Brain microvascular endothelial cell (primary cell): ENCODE measurements at regions not wholly inside any gene's neighbourhood (a gene's known extent, or its start where the extent isn't known, plus 50 kb on each side); places are given as distances from the start of the nearest gene placed in this dataset.

Experiments
- DNase-seq: peaks from one replicate; pipeline ENCODE4 v3.0.0-alpha.2; 2020
- H3K27ac ChIP-seq: fragments of 250-450 bp; sonication (Bioruptor Pico); 2 replicates; pipeline ENCODE4 v1.5.1; 2020; ENCODE audit warnings: mild to moderate bottlenecking, moderate library complexity
- H3K27me3 ChIP-seq: fragments of 250-450 bp; sonication (Bioruptor Pico); replicated peaks from 2 replicates; pipeline ENCODE4 v1.5.1; 2020; ENCODE audit warnings: mild to moderate bottlenecking
- H3K36me3 ChIP-seq: fragments of 250-450 bp; sonication (Bioruptor Pico); replicated peaks from 2 replicates; pipeline ENCODE4 v1.5.1; 2020; ENCODE audit warnings: mild to moderate bottlenecking
- H3K4me3 ChIP-seq: 2 replicates; pipeline ENCODE4 v1.5.1; 2011; ENCODE audit warnings: low read depth, mild to moderate bottlenecking, control low read depth, low read length, moderate library complexity
- in situ Hi-C: cut with HindIII; loops from 2 replicates; pipeline ENCODE4 v1.10.0; 2017; ENCODE audit warnings: low sequenced_read_pairs, low pct_ligation_motif_present
- TF ChIP-seq, protein P1 (sequence below): IDR thresholded peaks from 2 replicates; pipeline ENCODE4 v1.5.1; 2011; ENCODE audit warnings: low read depth, mild to moderate bottlenecking, moderate library complexity, low read length, control low read depth, inconsistent platforms; ENCODE audit errors: missing control alignments

- no peaks in the 10 kb centered on the region for H3K27me3 ChIP-seq
- in situ Hi-C loops: no loop called here
- H3K4me3 ChIP-seq: no peak overlapping the region
- TF ChIP-seq, protein P1, sequence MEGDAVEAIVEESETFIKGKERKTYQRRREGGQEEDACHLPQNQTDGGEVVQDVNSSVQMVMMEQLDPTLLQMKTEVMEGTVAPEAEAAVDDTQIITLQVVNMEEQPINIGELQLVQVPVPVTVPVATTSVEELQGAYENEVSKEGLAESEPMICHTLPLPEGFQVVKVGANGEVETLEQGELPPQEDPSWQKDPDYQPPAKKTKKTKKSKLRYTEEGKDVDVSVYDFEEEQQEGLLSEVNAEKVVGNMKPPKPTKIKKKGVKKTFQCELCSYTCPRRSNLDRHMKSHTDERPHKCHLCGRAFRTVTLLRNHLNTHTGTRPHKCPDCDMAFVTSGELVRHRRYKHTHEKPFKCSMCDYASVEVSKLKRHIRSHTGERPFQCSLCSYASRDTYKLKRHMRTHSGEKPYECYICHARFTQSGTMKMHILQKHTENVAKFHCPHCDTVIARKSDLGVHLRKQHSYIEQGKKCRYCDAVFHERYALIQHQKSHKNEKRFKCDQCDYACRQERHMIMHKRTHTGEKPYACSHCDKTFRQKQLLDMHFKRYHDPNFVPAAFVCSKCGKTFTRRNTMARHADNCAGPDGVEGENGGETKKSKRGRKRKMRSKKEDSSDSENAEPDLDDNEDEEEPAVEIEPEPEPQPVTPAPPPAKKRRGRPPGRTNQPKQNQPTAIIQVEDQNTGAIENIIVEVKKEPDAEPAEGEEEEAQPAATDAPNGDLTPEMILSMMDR: no peak
- no peaks in the 10 kb centered on the region for H3K36me3 ChIP-seq
- no peak overlapping the region for H3K27ac ChIP-seq
- no peak for DNase-seq
These were observed 258.9 kb downstream of the SEC16B start for GRCh38 chr1:177710696-177711620.

DNA sequence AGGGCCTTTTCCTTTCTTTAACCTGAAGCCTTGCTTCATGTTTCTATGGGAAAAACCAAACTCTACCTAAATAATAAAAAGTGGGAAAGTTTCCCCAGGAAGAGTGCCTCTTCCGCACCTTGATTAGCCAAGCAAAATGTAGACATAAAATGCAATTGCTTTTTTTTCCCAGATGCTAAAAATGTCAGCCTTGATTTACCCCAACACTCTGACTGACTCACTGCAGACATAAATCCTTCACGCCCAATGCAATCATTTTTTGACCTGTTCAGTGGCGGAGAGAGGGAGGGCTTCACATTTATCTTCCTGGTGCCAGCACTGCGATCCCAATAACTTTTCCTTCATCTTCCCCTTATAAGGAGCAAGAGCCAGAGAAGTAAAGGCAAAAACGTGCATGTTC, 261.5 kb downstream of the SEC16B start:
- no peaks in the 10 kb centered on the region for H3K27me3 ChIP-seq
- TF ChIP-seq, protein P1: no peak
- H3K27ac ChIP-seq: no peak overlapping the region
- in situ Hi-C loops: no loop called here
- DNase-seq: no peak
- H3K36me3 ChIP-seq: no peaks in the 10 kb centered on the region
- no peak overlapping the region for H3K4me3 ChIP-seq

DNA sequence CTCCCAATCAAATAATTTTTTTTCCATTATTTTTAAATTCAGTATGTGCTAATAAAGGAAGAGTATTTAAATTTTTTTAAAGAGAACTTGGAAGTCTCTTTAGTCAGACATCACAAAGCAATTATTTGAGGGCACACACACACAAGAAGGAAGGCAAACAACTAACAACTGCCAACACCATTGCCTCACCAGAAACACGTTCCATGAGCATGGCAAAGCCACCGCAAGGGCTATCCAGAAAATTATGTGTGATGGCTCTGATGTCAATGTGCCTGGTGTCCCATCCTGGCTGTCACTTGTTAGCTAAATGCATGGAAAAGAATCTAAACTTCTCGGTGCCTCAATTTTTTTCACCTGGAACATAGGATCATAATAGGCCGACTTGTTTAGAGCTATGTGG, 262.9 kb downstream of the SEC16B start:
- no peaks in the 10 kb centered on the region for H3K36me3 ChIP-seq
- H3K27ac ChIP-seq: no peak overlapping the region
- TF ChIP-seq, protein P1: no peak
- in situ Hi-C loops: no loop called here
- no peak overlapping the region for H3K4me3 ChIP-seq
- no peak for DNase-seq
- no peaks in the 10 kb centered on the region for H3K27me3 ChIP-seq

DNA sequence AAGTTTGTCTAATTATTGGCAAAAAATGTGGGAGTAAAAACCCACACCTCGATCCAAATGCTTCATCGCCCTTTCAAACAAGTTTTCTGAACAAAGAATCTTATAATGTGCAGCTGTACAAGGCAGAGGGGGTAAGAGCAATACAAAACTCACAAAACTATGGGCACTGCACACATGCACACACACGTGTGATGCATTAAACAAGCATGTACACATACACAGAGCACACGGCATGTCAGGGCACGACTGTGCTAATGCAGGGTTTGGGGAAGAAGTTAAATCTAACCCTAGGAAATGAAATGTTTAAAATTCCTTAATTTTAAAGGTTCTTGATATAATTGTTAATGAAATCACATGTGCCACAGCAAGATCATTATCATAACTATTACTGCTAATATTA, 264.0 kb downstream of the SEC16B start:
- Histone ChIP-seq H3K27ac (no peak overlapping the region), H3K4me3 (no peak overlapping the region), H3K27me3 (no peaks in the 10 kb centered on the region), H3K36me3 (no peaks in the 10 kb centered on the region)
- DNase-seq: no peak
- in situ Hi-C loops: no loop called here
- TF ChIP-seq, protein P1: no peak

DNA sequence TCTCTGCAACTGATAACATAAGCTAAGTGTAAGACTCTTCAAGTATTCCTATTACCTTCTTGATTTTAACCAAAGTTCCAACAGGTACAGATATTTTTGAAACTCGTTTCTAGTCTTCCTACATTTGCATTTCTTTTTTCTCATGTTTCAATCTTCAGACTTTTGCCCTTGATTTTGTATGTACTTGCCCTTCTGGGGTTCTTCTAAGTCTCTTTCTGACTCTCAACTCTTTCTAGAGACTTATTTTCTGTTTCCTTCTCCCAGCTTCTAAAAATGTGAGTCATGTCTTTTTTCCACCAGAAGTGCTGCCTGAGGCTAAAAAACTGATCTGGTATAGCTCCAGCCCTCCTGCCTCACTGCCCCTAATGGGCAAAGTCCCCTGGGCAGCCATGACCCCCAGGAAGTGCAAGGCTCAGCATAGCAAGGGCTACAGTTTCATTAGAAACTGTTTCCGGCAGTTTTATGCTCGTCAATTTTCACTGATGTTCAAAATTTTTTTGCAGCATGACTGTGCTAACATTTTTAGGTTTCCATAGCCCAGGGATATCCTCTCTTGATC, 265.9 kb downstream of the SEC16B start:
- in situ Hi-C loops: no loop called here
- H3K4me3 ChIP-seq: no peak overlapping the region
- no peak for DNase-seq
- TF ChIP-seq, protein P1: no peak
- no peaks in the 10 kb centered on the region for H3K27me3 ChIP-seq
- no peaks in the 10 kb centered on the region for H3K36me3 ChIP-seq
- H3K27ac ChIP-seq: no peak overlapping the region
